Naive thymus-derived CD8-positive, alpha-beta T cell (primary cell): ENCODE measurements at regions not wholly inside any gene's neighbourhood (a gene's known extent, or its start where the extent isn't known, plus 50 kb on each side); places are given as distances from the start of the nearest gene placed in this dataset.

Experiments
- ATAC-seq, 2 donors: fragments of 150-1000 bp; cut with Tn5 transposase in 1 of 2; sonication (Bioruptor Pico), chemical (Tn5 transposase) in 1 of 2; 1 replicate in 1 of 2; 2 replicates in 1 of 2; pipeline ENCODE4 v1.10.0; 2021; ENCODE audit warnings: mild to moderate bottlenecking in 2 of 2, moderate library complexity in 2 of 2
- POLR2A ChIA-PET: fragments of 350-600 bp; sonication (Branson Sonifier 250); formaldehyde crosslinking; loops from one replicate; lab custom pipeline; 2021; ENCODE audit warnings: antibody characterized with exemption; lab: Charles Lee
- DNase-seq, 10 donors: peaks; one replicate each; pipeline versions ENCODE4 v3.0.0 to v3.0.0-alpha.2; 2020 to 2022
- H3K27ac Mint-ChIP-seq, 10 donors: one replicate each; pipeline ENCODE4 v1.8.0; 2020 to 2022; ENCODE audit warnings: mild to moderate bottlenecking in 10 of 10, mixed read lengths in 10 of 10, moderate library complexity in 4 of 10, inconsistent platforms in 1 of 10
- H3K27me3 Mint-ChIP-seq, 5 donors: one replicate each; pipeline ENCODE4 v1.8.0; 2021 to 2022; ENCODE audit warnings: mixed read lengths in 5 of 5
- H3K36me3 Mint-ChIP-seq, 3 donors: one replicate each; pipeline ENCODE4 v1.8.0; 2020 to 2022; ENCODE audit warnings: mixed read lengths in 3 of 3, mild to moderate bottlenecking in 2 of 3, inconsistent platforms in 1 of 3
- H3K4me1 Mint-ChIP-seq, 4 donors: one replicate each; pipeline ENCODE4 v1.8.0; 2021 to 2022; ENCODE audit warnings: mixed read lengths in 4 of 4
- H3K4me3 Mint-ChIP-seq, 10 donors: one replicate each; pipeline ENCODE4 v1.8.0; 2020 to 2022; ENCODE audit warnings: mild to moderate bottlenecking in 10 of 10, mixed read lengths in 10 of 10, moderate library complexity in 6 of 10, inconsistent platforms in 1 of 10
- H3K9me3 Mint-ChIP-seq, 9 donors: one replicate each; pipeline ENCODE4 v1.8.0; 2020 to 2022; ENCODE audit warnings: mixed read lengths in 9 of 9, mild to moderate bottlenecking in 3 of 9, inconsistent platforms in 1 of 9, moderate library complexity in 1 of 9

- DNase-seq = no peak
- H3K4me3 Mint-ChIP-seq = no peak overlapping the region
Measured at GRCh38 chr3:25277503-25277902, 150.6 kb upstream of the RARB start.

DNA sequence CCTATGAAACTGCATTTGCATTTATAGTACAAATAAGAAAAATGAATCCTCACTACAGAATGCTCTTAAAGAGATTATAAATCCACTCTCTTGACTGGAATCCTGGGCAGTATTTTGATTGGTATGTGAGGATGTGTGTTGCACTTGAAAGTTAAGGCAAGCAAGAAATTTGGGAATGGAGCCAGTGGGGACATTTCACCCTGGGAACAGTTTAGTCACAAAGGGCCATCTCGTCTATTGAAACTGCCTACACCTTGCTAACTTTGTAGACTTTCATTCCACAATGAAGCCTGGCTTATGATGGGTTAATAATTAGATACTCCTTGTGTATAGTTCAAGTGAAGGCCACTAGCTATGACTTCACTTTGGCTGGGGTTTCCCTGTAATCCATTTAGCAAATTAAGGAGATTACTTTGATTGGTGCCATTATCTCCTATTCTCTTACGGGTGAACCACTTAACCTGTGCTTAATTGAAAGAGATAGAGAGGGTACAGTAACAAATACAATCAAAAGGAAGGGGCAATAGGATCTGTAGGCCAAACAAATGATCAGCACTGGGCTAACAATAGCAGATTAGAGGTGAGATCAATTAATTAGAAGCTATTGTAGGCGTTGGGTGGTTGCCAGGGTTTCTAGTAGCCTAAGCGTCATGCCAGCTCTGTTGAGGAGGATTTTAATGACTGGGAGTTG is 146.9 kb upstream of the RARB start:
- no peak for ATAC-seq
- POLR2A ChIA-PET = no interaction called here
- Mint-ChIP-seq H3K4me1 (no peaks in the 10 kb centered on the region), H3K9me3 (peaks cover 0 to 36% (median under 1%) of the 10 kb centered on the region in 9 donors), H3K4me3 (no peak overlapping the region), H3K27ac (no peak overlapping the region), H3K27me3 (no peaks in the 10 kb centered on the region), H3K36me3 (no peaks in the 10 kb centered on the region)
- no peak for DNase-seq

More at GRCh38 chr3:25277503-25277902, 150.6 kb upstream of the RARB start:
- H3K27me3 Mint-ChIP-seq = no peaks in the 10 kb centered on the region
- no peaks in the 10 kb centered on the region for H3K36me3 Mint-ChIP-seq
- H3K27ac Mint-ChIP-seq = no peak overlapping the region
- POLR2A ChIA-PET = no interaction called here
- H3K4me1 Mint-ChIP-seq = no peaks in the 10 kb centered on the region
- no peak for ATAC-seq
- peaks cover 0 to 23% (median 0%) of the 10 kb centered on the region in 9 donors for H3K9me3 Mint-ChIP-seq

GRCh38 chr3:25281732-25282126 is 146.3 kb upstream of the RARB start:
- peaks cover 0 to 42% (median 2%) of the 10 kb centered on the region in 9 donors for H3K9me3 Mint-ChIP-seq
- H3K27me3 Mint-ChIP-seq = no peaks in the 10 kb centered on the region
- no peak overlapping the region for H3K4me3 Mint-ChIP-seq
- no peaks in the 10 kb centered on the region for H3K36me3 Mint-ChIP-seq
- H3K27ac Mint-ChIP-seq = no peak overlapping the region
- DNase-seq = no peak
- POLR2A ChIA-PET = no interaction called here
- no peaks in the 10 kb centered on the region for H3K4me1 Mint-ChIP-seq
- ATAC-seq = no peak

DNA sequence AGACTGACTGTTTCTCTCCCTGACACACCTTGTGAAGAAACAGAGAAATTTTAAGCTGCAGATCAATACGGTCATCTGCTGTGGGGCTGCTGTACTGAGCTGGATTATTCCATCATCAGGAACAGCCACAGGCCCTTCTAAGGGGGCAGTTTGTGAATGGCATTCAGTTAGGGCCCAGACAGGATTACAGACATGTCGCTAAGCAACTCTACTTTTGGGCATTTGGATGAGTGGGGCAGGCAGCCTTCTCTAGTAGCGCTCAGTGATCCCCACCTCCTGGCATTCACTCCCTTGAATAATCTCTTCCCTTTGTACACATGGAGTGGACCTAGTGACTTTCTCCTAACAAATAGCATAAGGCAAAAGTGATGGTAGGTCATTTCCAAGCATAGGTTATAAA is 144.4 kb upstream of the RARB start:
- ATAC-seq = no peak
- no peaks in the 10 kb centered on the region for H3K4me1 Mint-ChIP-seq
- peaks cover 0 to 1% (median 0%) of the 10 kb centered on the region in 5 donors for H3K27me3 Mint-ChIP-seq
- DNase-seq = no peak
- peaks cover 0 to 42% (median 2%) of the 10 kb centered on the region in 9 donors for H3K9me3 Mint-ChIP-seq
- POLR2A ChIA-PET = no interaction called here
- no peak overlapping the region for H3K27ac Mint-ChIP-seq
- no peaks in the 10 kb centered on the region for H3K36me3 Mint-ChIP-seq
- H3K4me3 Mint-ChIP-seq = no peak overlapping the region

GRCh38 chr3:25284249-25284648 is 143.8 kb upstream of the RARB start:
- Mint-ChIP-seq H3K9me3 (peaks cover 0 to 37% (median 2%) of the 10 kb centered on the region in 9 donors), H3K4me1 (no peaks in the 10 kb centered on the region), H3K27me3 (peaks cover 0 to 1% (median 0%) of the 10 kb centered on the region in 5 donors), H3K4me3 (no peak overlapping the region), H3K36me3 (no peaks in the 10 kb centered on the region), H3K27ac (no peak overlapping the region)
- no peak for DNase-seq
- POLR2A ChIA-PET = no interaction called here
- ATAC-seq = no peak

DNA sequence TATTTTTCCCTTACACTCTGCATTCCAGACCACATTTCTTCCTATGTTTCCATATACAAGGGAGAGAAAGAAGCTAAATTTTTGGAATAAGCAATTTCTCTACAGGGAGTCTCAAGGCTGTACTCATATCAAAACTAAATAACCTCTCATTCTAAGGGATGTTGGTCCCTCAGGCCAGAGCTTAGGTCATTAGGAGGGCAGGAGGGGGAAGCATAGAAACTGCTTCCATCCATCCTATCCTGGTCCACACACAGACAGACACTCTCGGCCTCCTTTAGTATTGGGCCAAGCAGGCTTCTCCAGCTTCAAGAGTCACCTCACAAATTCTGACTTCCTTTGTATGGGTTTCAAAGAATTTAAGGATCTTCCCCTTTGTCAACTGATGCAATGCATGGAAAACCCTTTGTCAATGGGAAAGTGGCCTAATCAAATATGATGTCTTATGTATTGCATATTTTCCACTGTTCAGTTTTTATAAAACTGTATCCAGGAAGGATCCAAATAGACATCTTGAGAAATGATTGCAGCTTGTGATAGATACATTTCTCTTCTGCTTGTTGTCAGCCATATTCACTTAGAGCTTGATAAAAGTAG is 140.7 kb upstream of the RARB start:
- POLR2A ChIA-PET = no interaction called here
- Mint-ChIP-seq H3K4me1 (no peaks in the 10 kb centered on the region), H3K4me3 (no peak overlapping the region), H3K9me3 (peaks cover 0 to 29% (median 2%) of the 10 kb centered on the region in 9 donors), H3K27ac (no peak overlapping the region), H3K27me3 (peaks cover 0 to 4% (median 0%) of the 10 kb centered on the region in 5 donors), H3K36me3 (no peaks in the 10 kb centered on the region)
- ATAC-seq (no peak), DNase-seq (no peak)

- DNase-seq (no peak), ATAC-seq (no peak)
- no peak overlapping the region for H3K4me3 Mint-ChIP-seq
- no peak overlapping the region for H3K27ac Mint-ChIP-seq
- no peaks in the 10 kb centered on the region for H3K4me1 Mint-ChIP-seq
- POLR2A ChIA-PET = no interaction called here
- peaks cover 0 to 29% (median 2%) of the 10 kb centered on the region in 9 donors for H3K9me3 Mint-ChIP-seq
- H3K36me3 Mint-ChIP-seq = no peaks in the 10 kb centered on the region
- peaks cover 0 to 4% (median 0%) of the 10 kb centered on the region in 5 donors for H3K27me3 Mint-ChIP-seq
Measured at GRCh38 chr3:25288413-25288812, 139.7 kb upstream of the RARB start.

DNA sequence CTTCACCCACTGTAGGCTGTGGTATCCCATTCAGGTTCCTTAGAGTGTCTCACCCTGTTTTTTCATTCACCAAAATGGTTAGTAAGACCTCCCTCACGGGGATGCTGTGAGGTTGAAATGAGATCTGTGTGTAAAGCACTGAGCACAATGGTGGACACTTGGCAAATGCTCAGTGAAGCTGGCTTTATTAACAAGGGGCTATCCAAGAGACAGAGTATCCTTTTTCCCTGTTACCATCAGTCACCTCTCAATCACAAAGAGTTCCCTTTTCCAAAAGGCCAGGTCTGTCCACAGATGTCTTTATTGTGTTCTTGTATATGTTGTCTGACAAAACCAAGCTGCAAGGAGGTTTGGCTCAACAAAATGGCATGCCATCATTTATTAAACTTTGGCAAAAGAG is 138.9 kb upstream of the RARB start:
- DNase-seq (no peak), ATAC-seq (no peak)
- Mint-ChIP-seq H3K36me3 (no peaks in the 10 kb centered on the region), H3K27me3 (peaks cover 0 to 4% (median 0%) of the 10 kb centered on the region in 5 donors), H3K27ac (no peak overlapping the region), H3K9me3 (peaks cover 0 to 29% (median 2%) of the 10 kb centered on the region in 9 donors), H3K4me3 (no peak overlapping the region), H3K4me1 (no peaks in the 10 kb centered on the region)
- POLR2A ChIA-PET = no interaction called here

DNA sequence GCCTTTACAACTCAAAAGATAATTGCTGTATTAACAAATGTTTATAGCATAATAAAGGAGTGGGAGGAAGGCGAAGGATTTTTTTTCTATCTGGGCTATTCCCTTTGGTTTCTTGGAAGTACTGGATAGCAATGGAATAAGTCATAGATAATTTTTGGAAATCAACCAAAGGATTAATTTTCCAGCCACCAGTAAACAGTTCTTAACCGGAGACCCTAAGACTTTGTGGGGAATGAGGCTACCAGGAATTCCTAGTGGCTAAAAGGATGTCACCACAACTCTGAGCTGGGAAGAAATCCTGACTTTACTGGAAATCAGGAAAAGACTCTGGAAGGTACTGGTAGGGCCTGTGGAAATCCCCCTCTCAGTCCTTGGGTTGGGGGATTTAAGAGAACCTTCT is 138.4 kb upstream of the RARB start:
- Mint-ChIP-seq H3K36me3 (no peaks in the 10 kb centered on the region), H3K27ac (no peak overlapping the region), H3K4me1 (no peaks in the 10 kb centered on the region), H3K9me3 (peaks cover 0 to 29% (median 2%) of the 10 kb centered on the region in 9 donors), H3K4me3 (no peak overlapping the region), H3K27me3 (peaks cover 0 to 4% (median 0%) of the 10 kb centered on the region in 5 donors)
- DNase-seq (no peak), ATAC-seq (no peak)
- POLR2A ChIA-PET = no interaction called here

- POLR2A ChIA-PET = no interaction called here
- Mint-ChIP-seq H3K4me1 (no peaks in the 10 kb centered on the region), H3K27ac (no peak overlapping the region), H3K9me3 (peaks cover 0 to 12% (median 0%) of the 10 kb centered on the region in 9 donors), H3K36me3 (no peaks in the 10 kb centered on the region), H3K4me3 (no peak overlapping the region), H3K27me3 (peaks cover 0 to 4% (median 0%) of the 10 kb centered on the region in 5 donors)
- DNase-seq = no peak
- ATAC-seq = no peak
Measured at GRCh38 chr3:25291481-25291905, 136.6 kb upstream of the RARB start.

GRCh38 chr3:25292036-25292435 is 136.0 kb upstream of the RARB start:
- Mint-ChIP-seq H3K9me3 (peaks cover 0 to 9% (median 0%) of the 10 kb centered on the region in 9 donors), H3K36me3 (no peaks in the 10 kb centered on the region), H3K4me1 (no peaks in the 10 kb centered on the region), H3K27me3 (peaks cover 0 to 4% (median 0%) of the 10 kb centered on the region in 5 donors), H3K27ac (no peak overlapping the region), H3K4me3 (no peak overlapping the region)
- ATAC-seq (no peak), DNase-seq (no peak)
- POLR2A ChIA-PET = no interaction called here

GRCh38 chr3:25292595-25292994 is 135.5 kb upstream of the RARB start:
- Mint-ChIP-seq H3K27ac (no peak overlapping the region), H3K4me1 (no peaks in the 10 kb centered on the region)

DNA sequence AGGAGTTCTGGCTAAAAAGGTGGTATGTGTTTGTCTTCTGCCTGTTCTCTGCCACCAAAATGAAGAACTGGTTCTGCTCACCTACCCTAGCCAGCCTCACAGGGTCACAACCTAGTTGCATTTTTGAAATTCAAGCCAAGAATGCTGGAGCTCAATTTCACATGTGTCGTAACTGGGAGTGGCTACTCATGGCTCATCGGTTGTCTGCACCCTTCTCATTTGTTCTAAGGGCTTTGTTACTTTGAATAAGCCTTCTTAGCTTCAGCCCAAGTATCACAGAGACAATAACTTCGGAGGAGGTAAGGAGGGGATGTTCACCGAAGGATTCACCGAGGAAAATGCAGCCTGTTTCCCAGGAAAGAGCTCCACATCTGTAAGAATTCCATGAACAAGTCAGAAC is 134.3 kb upstream of the RARB start:
- H3K27me3 Mint-ChIP-seq = peaks cover 0 to 4% (median 0%) of the 10 kb centered on the region in 5 donors
- H3K27ac Mint-ChIP-seq = no peak overlapping the region
- H3K36me3 Mint-ChIP-seq = no peaks in the 10 kb centered on the region
- DNase-seq (no peak), ATAC-seq (no peak)
- no peaks in the 10 kb centered on the region for H3K4me1 Mint-ChIP-seq
- POLR2A ChIA-PET = no interaction called here
- peaks cover 0 to 9% (median 0%) of the 10 kb centered on the region in 9 donors for H3K9me3 Mint-ChIP-seq
- H3K4me3 Mint-ChIP-seq = no peak overlapping the region

More at GRCh38 chr3:25292595-25292994, 135.5 kb upstream of the RARB start:
- ATAC-seq (no peak), DNase-seq (no peak)
- H3K9me3 Mint-ChIP-seq = peaks cover 0 to 9% (median 0%) of the 10 kb centered on the region in 9 donors
- peaks cover 0 to 4% (median 0%) of the 10 kb centered on the region in 5 donors for H3K27me3 Mint-ChIP-seq
- no peak overlapping the region for H3K4me3 Mint-ChIP-seq
- H3K36me3 Mint-ChIP-seq = no peaks in the 10 kb centered on the region
- POLR2A ChIA-PET = no interaction called here
